ENCODE measurements at regions not wholly inside any gene's neighbourhood (a gene's known extent, or its start where the extent isn't known, plus 50 kb on each side); places are given as distances from the start of the nearest gene placed in this dataset.

DNA sequence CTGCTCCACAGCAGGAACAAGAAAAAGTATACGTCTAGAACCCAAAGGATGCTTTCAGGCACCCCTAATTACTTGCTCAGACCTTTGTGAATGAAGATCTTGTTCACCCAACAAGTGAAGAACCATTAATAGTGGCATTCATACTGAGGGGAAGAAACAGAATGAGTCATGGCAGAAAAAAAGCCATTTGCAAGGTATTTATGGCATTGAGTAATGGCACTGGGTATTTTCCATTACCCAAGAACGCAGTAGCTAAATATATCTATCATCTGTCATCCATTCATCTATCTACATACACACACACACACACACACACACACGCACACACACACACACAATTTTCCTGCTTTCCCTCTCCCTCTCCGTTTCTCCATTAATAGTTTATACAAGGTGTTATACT lies 56.4 kb upstream of the XIRP2 start:
- no peaks in the 10 kb centered on the region for H3K9me3 Mint-ChIP-seq
- no peaks in the 10 kb centered on the region for H3K4me1 Mint-ChIP-seq
- no peak for DNase-seq
- POLR2A ChIA-PET, result no interaction called here
- no peaks in the 10 kb centered on the region for H3K36me3 Mint-ChIP-seq
- H3K27ac Mint-ChIP-seq, result no peak overlapping the region
- H3K27me3 Mint-ChIP-seq, result peaks cover 0 to 2% (median 0%) of the 10 kb centered on the region in 5 donors
- no peak overlapping the region for H3K4me3 Mint-ChIP-seq
- ATAC-seq, result no peak

- no peak for DNase-seq
- POLR2A ChIA-PET, result no interaction called here
- no peaks in the 10 kb centered on the region for H3K9me3 Mint-ChIP-seq
- H3K36me3 Mint-ChIP-seq, result no peaks in the 10 kb centered on the region
- ATAC-seq, result no peak
- H3K4me3 Mint-ChIP-seq, result peak overlapping the region in 1 of 10 donors; percentile 37
- peak overlapping the region in 1 of 10 donors; percentile 57 for H3K27ac Mint-ChIP-seq
- no peaks in the 10 kb centered on the region for H3K27me3 Mint-ChIP-seq
- no peaks in the 10 kb centered on the region for H3K4me1 Mint-ChIP-seq
Measured at GRCh38 chr2:166825914-166826313, 62.4 kb upstream of the XIRP2 start.

DNA sequence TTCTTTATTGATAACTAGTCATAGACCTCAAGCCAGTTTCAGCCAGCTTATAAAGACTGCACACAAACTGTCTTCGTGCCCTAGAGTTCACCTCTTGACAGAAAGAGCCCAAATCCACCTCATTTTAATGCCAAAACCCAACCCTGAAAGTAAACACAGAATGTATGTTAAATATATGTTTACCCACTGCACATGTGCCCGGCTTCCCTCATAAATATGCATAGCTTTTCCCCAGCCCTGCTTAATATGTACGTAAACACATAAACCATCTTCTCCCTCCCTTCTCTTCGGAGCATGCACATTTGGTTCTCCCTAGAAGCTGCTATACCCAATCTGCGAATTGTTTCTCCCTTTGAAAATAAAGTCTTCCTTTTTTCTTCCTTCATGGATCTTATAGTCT lies 73.9 kb upstream of the XIRP2 start:
- no peak overlapping the region for H3K27ac Mint-ChIP-seq
- no peaks in the 10 kb centered on the region for H3K27me3 Mint-ChIP-seq
- H3K9me3 Mint-ChIP-seq, result peaks cover 0 to 14% (median 5%) of the 10 kb centered on the region in 9 donors
- H3K4me3 Mint-ChIP-seq, result no peak overlapping the region
- no peaks in the 10 kb centered on the region for H3K4me1 Mint-ChIP-seq
- DNase-seq (no peak), ATAC-seq (no peak)
- H3K36me3 Mint-ChIP-seq, result peaks cover 0 to 3% (median 3%) of the 10 kb centered on the region in 3 donors
- POLR2A ChIA-PET, result no interaction called here

DNA sequence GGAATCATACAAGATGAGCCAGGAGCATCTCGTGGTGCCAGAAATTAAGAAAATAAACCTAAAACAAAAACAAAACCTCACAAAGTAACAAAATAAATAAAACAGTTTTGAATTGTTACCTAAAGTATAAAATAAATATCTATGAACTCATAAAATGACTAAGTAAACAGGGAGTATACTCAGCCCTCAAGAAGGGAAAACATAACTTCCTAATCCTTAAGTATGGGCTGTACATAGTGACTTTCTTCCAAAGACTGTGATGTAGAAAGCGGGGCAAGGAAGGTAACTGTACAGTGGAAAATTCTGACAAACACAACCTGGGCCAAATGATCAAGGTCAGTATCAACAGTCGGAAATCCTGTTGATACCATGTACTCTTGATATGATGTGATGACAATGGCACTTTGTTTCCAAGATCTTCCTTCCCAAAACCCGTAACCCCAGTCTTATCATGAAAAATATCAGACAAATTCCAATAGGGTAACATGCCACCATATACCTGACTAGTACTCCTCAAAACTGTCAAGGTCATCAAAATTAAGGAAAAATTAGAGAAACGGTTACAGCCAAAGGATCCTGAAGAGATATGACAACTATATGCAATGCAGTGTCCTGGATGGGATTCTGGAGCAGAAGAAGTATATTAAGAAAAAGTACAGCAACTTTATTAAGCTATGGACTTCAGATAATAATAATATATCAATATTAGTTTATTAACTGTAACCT lies 76.0 kb upstream of the XIRP2 start:
- no peak overlapping the region for H3K4me3 Mint-ChIP-seq
- no peaks in the 10 kb centered on the region for H3K4me1 Mint-ChIP-seq
- POLR2A ChIA-PET, result no interaction called here
- H3K9me3 Mint-ChIP-seq, result peaks cover 0 to 17% (median 6%) of the 10 kb centered on the region in 9 donors
- DNase-seq (no peak), ATAC-seq (no peak)
- no peak overlapping the region for H3K27ac Mint-ChIP-seq
- no peaks in the 10 kb centered on the region for H3K27me3 Mint-ChIP-seq
- peaks cover 0 to 3% (median 0%) of the 10 kb centered on the region in 3 donors for H3K36me3 Mint-ChIP-seq

- Mint-ChIP-seq H3K36me3 (peaks cover 0 to 3% (median 0%) of the 10 kb centered on the region in 3 donors), H3K9me3 (peaks cover 0 to 9% (median 4%) of the 10 kb centered on the region in 9 donors), H3K4me3 (no peak overlapping the region), H3K4me1 (peaks cover 12 to 26% (median 23%) of the 10 kb centered on the region in 4 donors), H3K27ac (no peak overlapping the region), H3K27me3 (no peaks in the 10 kb centered on the region)
- POLR2A ChIA-PET, result no interaction called here
- DNase-seq, result no peak
- no peak for ATAC-seq
Measured at GRCh38 chr2:166805753-166806152, 82.5 kb upstream of the XIRP2 start.

GRCh38 chr2:166803373-166804000 lies 84.8 kb upstream of the XIRP2 start:
- DNase-seq, result peak in 3 of 10 donors; percentile 11 to 37 (median 37)
- Mint-ChIP-seq H3K4me1 (peaks cover 12 to 29% (median 23%) of the 10 kb centered on the region in 4 donors), H3K27ac (peak overlapping the region in 7 of 10 donors; percentile 13 to 80 (median 51)), H3K36me3 (peaks cover 0 to 3% (median 0%) of the 10 kb centered on the region in 3 donors), H3K9me3 (peaks cover 0 to 6% (median 4%) of the 10 kb centered on the region in 9 donors), H3K4me3 (peak overlapping the region; percentile 21 to 75 (median 56)), H3K27me3 (no peaks in the 10 kb centered on the region)
- POLR2A ChIA-PET, result no interaction called here
- ATAC-seq, result peak; percentile 44 to 58

- H3K4me1 Mint-ChIP-seq, result peaks cover 12 to 29% (median 23%) of the 10 kb centered on the region in 4 donors
- H3K27me3 Mint-ChIP-seq, result no peaks in the 10 kb centered on the region
- peak overlapping the region in 9 of 10 donors; percentile 58 to 75 (median 66) for H3K4me3 Mint-ChIP-seq
- DNase-seq, result peak in 4 of 10 donors; percentile 4 to 67 (median 48)
- peak; percentile 90 to 91 for ATAC-seq
- H3K9me3 Mint-ChIP-seq, result peaks cover 0 to 4% (median 2%) of the 10 kb centered on the region in 9 donors
- H3K27ac Mint-ChIP-seq, result peak overlapping the region in 7 of 10 donors; percentile 12 to 81 (median 72)
- POLR2A ChIA-PET, result no interaction called here
- peaks cover 0 to 3% (median 0%) of the 10 kb centered on the region in 3 donors for H3K36me3 Mint-ChIP-seq
Measured at GRCh38 chr2:166802475-166802874, 85.8 kb upstream of the XIRP2 start.

- Mint-ChIP-seq H3K27ac (no peak overlapping the region), H3K4me3 (no peak overlapping the region), H3K4me1 (no peaks in the 10 kb centered on the region), H3K9me3 (peaks cover 2 to 22% (median 5%) of the 10 kb centered on the region in 9 donors), H3K27me3 (no peaks in the 10 kb centered on the region), H3K36me3 (peaks cover 0 to 11% (median 2%) of the 10 kb centered on the region in 3 donors)
- POLR2A ChIA-PET, result no interaction called here
- DNase-seq (no peak), ATAC-seq (no peak)
Measured at GRCh38 chr2:166792808-166793207, 95.5 kb upstream of the XIRP2 start.

DNA sequence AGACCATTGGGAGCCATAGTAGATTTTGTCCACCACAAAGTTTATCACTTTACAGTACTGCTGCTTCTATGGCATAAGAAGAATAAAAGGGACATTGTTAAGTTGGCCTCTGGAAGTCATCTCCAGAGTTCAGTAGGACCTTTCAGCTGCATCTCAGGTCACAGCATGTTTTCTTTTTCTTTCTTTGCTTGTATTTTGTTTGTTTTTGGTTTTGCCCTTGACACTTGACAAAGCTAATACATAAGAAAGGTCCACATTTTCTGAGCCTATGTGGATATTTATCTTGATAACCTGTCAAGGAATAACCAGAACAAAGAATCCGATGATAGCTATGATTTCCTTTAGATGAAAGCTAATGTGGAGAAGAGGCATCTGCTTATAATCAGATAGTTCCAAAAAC lies 101.6 kb upstream of the XIRP2 start:
- no peak overlapping the region for H3K27ac Mint-ChIP-seq
- ATAC-seq (no peak), DNase-seq (no peak)
- peaks cover 0 to 6% (median 2%) of the 10 kb centered on the region in 3 donors for H3K36me3 Mint-ChIP-seq
- peaks cover 0 to 13% (median 4%) of the 10 kb centered on the region in 9 donors for H3K9me3 Mint-ChIP-seq
- POLR2A ChIA-PET, result no interaction called here
- H3K4me1 Mint-ChIP-seq, result no peaks in the 10 kb centered on the region
- no peak overlapping the region for H3K4me3 Mint-ChIP-seq
- no peaks in the 10 kb centered on the region for H3K27me3 Mint-ChIP-seq

- Mint-ChIP-seq H3K9me3 (no peaks in the 10 kb centered on the region), H3K4me3 (no peak overlapping the region), H3K27me3 (peaks cover 0 to 4% (median 0%) of the 10 kb centered on the region in 5 donors), H3K36me3 (peaks cover 0 to 2% (median 0%) of the 10 kb centered on the region in 3 donors), H3K27ac (no peak overlapping the region), H3K4me1 (no peaks in the 10 kb centered on the region)
- DNase-seq (no peak), ATAC-seq (no peak)
- POLR2A ChIA-PET, result no interaction called here
Measured at GRCh38 chr2:166784296-166784946, 103.9 kb upstream of the XIRP2 start.

DNA sequence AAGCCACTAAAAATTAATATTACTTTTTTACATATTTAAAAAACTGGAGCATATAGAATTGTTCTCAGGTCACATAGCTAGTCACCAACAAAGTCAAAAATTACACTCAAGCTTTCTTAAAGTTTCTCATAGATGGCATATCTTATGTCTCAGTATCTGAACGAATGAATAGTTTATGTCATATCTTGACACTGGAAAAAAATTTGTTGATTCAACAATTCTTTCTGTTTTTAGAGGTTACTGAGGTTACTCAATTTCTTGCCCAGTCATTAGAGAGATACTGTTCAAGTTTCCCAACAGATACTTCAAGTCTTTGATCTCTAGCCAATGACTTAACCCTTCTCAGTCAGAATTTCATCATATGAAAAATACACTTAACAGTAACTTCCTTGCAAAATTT lies 113.1 kb upstream of the XIRP2 start:
- H3K9me3 Mint-ChIP-seq, result peaks cover 0 to 4% (median 0%) of the 10 kb centered on the region in 9 donors
- ATAC-seq (no peak), DNase-seq (no peak)
- H3K36me3 Mint-ChIP-seq, result no peaks in the 10 kb centered on the region
- H3K4me1 Mint-ChIP-seq, result peaks cover 0 to 4% (median 0%) of the 10 kb centered on the region in 4 donors
- POLR2A ChIA-PET, result no interaction called here
- no peaks in the 10 kb centered on the region for H3K27me3 Mint-ChIP-seq
- no peak overlapping the region for H3K27ac Mint-ChIP-seq
- no peak overlapping the region for H3K4me3 Mint-ChIP-seq

GRCh38 chr2:166773308-166773949 lies 114.9 kb upstream of the XIRP2 start:
- Mint-ChIP-seq H3K9me3 (peaks cover 0 to 4% (median 0%) of the 10 kb centered on the region in 9 donors), H3K36me3 (no peaks in the 10 kb centered on the region), H3K4me1 (peaks cover 0 to 4% (median 0%) of the 10 kb centered on the region in 4 donors), H3K4me3 (no peak overlapping the region), H3K27me3 (no peaks in the 10 kb centered on the region), H3K27ac (no peak overlapping the region)
- POLR2A ChIA-PET, result no interaction called here
- ATAC-seq, result no peak
- no peak for DNase-seq
